Activated effector memory CD4-positive, alpha-beta T cell treated with Interleukin-2 at 50 U/mL for 16 hours (primary cell): ENCODE measurements at regions not wholly inside any gene's neighbourhood (a gene's known extent, or its start where the extent isn't known, plus 50 kb on each side); places are given as distances from the start of the nearest gene placed in this dataset.
A peak's percentile ranks its signal among the peaks of the same experiment; 100 is the strongest.
"Not testable (repeated sequence)": the region's sequence is repeated elsewhere in the genome, so short reads cannot be mapped to it uniquely, and the experiment has no call there.

Source experiments
- DNase-seq: peaks from one replicate; pipeline ENCODE4 v3.0.0-alpha.2; 2020

- no peak for DNase-seq
Measured at GRCh38 chr2:84373391-84373790, 85.7 kb downstream of the SUCLG1 start.

DNA sequence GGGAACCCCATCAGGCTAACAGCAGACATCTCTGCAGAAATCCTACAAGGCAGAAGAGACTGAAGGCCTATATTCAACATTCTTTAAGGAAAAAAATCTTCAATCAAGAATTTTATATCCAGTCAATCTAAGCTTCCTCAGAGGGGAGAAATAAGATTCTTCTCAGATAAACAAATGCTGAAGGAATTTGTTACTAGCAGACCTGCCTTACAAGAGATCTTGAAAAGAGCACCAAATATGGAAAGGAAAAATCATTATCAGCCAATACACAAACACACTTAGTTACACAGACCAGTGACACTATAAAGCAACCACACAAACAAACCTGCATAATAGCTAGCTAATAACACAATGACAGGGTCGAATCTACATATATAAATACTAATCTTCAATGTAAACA is 96.5 kb downstream of the SUCLG1 start:
- DNase-seq, result no peak

GRCh38 chr2:84338069-84338468 is 121.0 kb downstream of the SUCLG1 start:
- DNase-seq, result no peak

- DNase-seq, result no peak
Measured at GRCh38 chr2:84327645-84328249, 131.3 kb downstream of the SUCLG1 start.

DNA sequence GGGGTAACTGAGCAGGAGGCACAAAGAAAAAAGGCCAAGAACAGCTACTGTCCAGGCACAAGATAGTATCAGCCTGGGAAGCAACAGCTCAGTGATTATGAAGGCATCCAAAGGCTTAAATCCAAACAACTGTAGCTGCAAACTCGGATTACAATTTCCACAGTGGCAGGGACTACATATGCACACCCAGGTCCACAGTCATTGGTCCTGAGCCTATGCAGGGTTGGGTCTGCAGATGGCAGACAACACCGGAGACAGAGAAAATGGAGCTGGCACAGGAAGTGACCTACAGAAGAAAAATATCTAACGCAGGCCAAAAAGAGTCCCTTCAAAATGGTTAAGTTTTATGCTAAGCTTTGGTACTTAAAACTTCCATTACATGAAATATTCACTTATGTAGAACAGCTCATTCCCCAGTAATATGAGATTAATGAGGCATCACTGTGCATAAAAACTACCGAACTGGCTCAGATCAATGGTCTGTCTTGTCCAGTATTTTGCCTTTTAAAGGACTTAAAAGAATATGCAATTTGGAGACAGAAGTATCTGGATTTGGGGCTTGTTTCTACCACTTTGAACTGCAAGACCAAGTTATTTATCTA is 132.1 kb downstream of the SUCLG1 start:
- DNase-seq, result no peak

DNA sequence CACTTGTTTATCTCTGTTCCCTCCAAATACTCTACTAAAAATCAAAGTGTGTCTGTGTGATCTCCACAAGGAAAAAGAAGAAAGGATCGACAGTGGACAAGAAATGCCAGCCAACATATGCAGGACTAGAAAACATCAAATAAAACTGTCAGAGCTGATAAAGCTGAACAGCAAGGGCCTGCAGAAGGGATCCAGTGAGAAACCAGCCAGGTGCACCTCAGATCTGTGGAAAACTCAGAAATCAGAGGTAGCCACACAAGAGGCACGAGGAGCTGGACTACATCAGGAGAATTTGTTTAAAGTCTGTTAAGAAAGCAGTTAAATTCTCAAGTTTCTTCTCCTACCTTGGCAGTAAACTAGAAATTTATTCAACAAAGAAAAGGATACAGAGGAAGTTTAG is 135.2 kb downstream of the SUCLG1 start:
- DNase-seq, result no peak

DNA sequence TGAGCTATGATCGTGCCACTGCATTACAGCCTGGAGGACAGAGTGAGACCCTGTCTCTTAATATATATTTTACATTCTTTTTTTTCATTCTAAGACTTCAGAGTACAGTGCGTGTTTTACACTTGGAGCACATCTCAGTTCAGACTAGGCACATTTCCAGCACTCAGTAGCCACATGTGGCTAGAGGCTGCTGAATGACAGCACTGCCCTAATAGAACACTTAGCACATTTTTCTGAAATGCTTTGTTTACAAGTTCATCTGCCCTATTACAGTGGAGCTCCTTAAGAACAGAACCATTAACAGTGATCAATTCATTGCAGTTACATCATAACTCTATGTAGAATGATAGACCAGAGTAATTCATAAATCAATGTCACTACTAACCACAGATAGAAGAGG is 138.1 kb downstream of the SUCLG1 start:
- DNase-seq, result no peak

DNA sequence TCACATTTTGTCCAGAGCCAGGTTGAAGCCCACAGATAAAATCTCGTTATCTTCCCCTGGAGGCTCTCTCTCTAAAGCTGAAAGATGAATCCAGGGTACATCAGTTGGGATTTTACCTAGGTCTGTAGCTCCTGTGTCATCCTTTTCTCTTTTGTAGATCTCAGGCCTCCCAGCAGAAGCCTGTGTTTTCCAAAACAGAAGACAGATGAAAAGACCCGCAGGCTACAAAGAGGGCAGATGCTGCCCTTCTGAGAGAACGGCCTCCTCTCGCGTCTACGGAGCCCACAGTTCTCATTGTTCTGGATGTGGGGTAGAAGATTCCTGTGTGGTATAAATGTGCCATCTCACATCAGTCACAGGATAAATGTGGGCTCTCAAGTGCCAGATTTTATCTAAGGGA is 139.5 kb downstream of the SUCLG1 start:
- DNase-seq, result no peak

DNA sequence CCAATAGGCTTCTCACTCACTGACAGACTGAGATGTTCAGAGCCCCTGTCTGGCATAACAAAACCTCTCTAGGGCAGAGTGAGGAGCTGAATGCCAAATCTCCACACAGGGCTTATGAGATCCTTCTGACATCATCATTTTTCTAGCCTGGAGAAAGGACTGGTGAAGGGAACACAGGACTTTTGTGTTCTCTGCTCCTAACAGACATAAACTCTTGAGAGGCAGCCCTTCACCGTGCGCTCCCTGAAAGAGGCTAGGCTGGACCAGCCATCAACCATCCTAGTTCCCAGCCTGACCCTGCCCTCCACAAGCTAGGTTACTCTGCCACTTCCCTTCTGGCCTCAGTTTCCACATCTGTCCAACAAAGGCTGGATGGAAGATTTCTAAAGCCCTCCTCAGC is 141.9 kb downstream of the SUCLG1 start:
- DNase-seq, result no peak

DNA sequence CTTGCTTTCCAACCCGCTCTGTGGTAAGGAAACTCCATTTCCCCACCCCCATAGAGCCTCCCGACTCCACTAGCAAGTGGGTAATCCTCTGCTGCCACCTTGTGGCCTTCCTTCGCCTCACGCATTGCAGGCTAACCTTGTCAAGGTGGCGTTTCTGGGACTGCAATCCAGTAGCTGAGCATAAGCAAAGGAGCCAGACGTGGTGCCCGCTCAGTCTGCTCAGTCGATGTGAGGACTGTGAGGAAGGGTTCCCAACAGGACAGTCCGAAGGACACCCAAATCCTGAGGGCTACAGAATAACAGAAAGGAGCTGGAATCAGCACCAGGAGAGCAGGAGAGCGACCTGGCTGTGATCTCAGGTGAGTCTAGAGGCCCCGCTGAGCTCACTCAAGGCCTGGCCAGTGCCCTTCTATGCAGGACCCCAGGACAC is 144.2 kb downstream of the SUCLG1 start:
- peak; percentile 45 for DNase-seq

DNA sequence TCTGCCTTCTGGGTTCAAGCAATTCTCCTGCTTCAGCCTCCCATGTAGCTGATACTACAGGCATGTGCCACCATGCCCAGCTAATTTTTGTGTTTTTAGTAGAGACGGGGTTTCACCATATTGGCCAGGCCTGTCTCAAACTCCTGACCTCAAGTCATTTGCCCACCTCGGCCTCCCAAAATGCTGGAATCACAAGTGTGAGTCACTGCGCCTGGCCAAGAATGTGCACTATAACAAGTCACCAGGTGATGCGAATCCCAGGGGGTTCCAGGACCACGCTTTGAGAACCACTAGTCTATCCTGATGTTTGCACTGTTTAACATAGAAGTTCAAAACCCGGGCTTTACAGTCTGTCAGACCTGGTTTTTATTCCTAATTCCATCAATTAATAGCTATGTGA is 144.8 kb downstream of the SUCLG1 start:
- no peak for DNase-seq

DNA sequence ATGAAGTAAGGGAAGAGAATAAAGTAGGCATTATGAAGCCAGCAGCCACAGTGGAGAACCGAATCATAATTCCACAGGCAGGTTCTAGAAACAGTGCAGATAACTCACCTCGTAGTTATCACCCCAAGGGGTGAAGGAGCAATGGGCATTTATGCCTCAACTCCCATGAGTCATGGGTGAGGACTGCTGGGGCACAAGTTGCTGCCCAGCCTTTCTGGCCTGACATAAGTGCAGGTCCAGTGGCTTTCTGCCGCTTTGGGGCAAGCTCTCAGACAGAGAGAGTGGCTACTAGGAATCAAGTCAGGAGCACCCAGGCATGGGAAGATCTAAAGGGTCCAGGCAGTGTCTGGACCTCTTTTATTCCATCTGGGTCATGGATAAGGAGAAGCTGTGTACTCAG is 149.8 kb downstream of the SUCLG1 start:
- DNase-seq, result no peak

GRCh38 chr2:84306361-84306760 is 152.7 kb downstream of the SUCLG1 start:
- DNase-seq, result no peak

- DNase-seq, result no peak
Measured at GRCh38 chr2:84302513-84303412, 156.3 kb downstream of the SUCLG1 start.

- DNase-seq, result no peak
Measured at GRCh38 chr2:84301717-84302116, 157.4 kb downstream of the SUCLG1 start.

DNA sequence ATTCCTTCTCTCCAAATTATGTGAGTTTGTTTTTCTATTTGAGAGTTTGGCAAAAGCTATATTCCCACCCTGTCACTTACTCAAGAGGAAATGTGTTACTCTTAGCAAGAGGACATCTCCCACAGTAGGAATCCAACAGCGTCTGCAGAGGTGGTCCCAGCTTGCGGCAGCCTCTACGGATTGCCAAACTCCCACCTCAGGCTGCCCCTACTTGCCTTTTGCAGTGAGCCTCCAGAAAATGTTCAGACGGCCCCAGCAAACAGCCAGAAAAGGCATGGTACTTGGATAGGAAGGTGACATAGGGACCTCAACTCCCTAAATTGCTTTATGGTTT is 158.4 kb downstream of the SUCLG1 start:
- DNase-seq, result no peak

GRCh38 chr2:84300001-84300695 is 158.9 kb downstream of the SUCLG1 start:
- DNase-seq, result not testable (repeated sequence)

DNA sequence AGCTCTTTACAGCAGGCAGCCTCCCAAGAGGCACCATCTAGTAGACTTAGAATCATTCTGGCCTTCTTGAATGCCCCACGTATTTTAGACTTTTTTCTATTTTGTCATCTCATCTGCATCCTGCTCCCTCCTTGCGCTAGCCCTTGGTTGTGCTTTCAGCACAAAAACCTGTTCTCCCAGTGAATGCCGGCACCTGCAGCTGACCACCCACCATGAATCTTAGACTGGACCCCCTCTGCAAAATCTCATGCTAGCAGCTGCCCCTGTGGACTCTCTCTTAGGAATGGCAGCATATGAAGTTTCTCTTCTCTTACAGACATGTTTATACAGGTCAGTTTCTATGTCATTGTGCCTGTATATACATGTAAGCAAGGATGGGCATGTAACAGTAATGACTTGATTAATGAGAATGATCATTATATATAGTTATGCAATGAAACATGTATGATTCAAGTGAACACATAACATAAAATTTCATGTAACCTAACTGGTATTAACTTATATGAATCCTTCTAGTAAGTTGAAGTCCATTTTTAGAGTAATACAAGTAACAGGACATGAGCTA is 159.8 kb downstream of the SUCLG1 start:
- DNase-seq, result no peak

- no peak for DNase-seq
Measured at GRCh38 chr2:84297155-84297554, 161.9 kb downstream of the SUCLG1 start.

DNA sequence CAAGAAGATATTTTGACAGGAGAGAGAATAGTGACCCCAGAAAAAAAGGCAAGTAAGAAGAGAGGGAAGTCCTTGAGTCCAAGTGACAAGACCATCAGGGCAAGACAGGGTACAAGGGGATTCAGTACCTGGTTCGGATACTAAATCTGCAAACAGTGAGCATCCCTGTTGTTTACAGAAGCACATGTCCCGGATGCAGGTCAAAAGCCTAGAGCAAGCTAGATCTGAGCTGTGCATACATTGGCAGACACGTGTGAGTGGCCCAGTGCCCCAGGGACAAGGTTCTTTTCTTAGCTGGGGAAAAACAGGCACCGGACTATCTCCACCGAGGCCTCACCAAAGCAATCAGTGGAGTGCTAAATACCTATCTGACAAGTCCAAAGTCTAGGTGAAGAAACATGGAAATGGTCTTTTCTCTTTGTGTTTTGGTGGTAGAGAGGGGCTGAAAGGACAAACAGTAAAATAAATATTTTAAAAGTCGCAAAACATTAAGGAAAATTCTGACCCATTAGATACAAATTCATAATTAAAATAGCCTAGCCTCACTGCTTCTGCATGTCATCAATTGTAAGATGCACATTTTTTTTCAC is 165.2 kb downstream of the SUCLG1 start:
- DNase-seq, result no peak

- DNase-seq, result no peak
Measured at GRCh38 chr2:84292545-84292944, 166.5 kb downstream of the SUCLG1 start.

GRCh38 chr2:84290537-84290936 is 168.5 kb downstream of the SUCLG1 start:
- DNase-seq, result no peak

- no peak for DNase-seq
Measured at GRCh38 chr2:84288293-84288692, 170.8 kb downstream of the SUCLG1 start.
